SU-DHL-6 (cell line): ENCODE measurements at regions not wholly inside any gene's neighbourhood (a gene's known extent, or its start where the extent isn't known, plus 50 kb on each side); places are given as distances from the start of the nearest gene placed in this dataset.

Experiments
- H2AFZ ChIP-seq: fragments of 200-600 bp; sonication (generic); 2 replicates; pipeline ENCODE4 v1.6.1; 2014; ENCODE audit warnings: low read depth, mild to moderate bottlenecking, moderate library complexity, mixed read lengths, antibody characterized with exemption, low read length; ENCODE audit not compliant: severe bottlenecking
- H3F3A ChIP-seq: fragments of 200-600 bp; shearing (Covaris generic); 2 replicates; pipeline ENCODE4 v1.6.0; 2016; ENCODE audit warnings: antibody characterized with exemption, mild to moderate bottlenecking; ENCODE audit not compliant: insufficient read depth
- H3K27ac ChIP-seq: fragments of 200-600 bp; sonication (generic); 2 replicates; pipeline ENCODE4 v1.5.1; 2016; ENCODE audit warnings: low read depth, mild to moderate bottlenecking, low read length, moderate library complexity, mixed read lengths
- H3K27me3 ChIP-seq: fragments of 200-600 bp; sonication (generic), shearing (Covaris generic); 2 replicates; pipeline ENCODE4 v1.6.0; 2014; ENCODE audit warnings: mild to moderate bottlenecking, low read length
- H3K36me3 ChIP-seq: fragments of 200-600 bp; sonication (generic); 2 replicates; pipeline ENCODE4 v1.6.1; 2014; ENCODE audit warnings: mild to moderate bottlenecking, low read length, mixed read lengths
- H3K4me2 ChIP-seq: fragments of 300-600, 200-600 bp; shearing (Covaris generic), sonication (generic); 2 replicates; pipeline ENCODE4 v1.6.0; 2014; ENCODE audit warnings: low read length, low read depth, mild to moderate bottlenecking; ENCODE audit not compliant: poor library complexity, severe bottlenecking
- H3K4me3 ChIP-seq: fragments of 200-600 bp; sonication (generic); 2 replicates; pipeline ENCODE4 v1.5.1; 2014; ENCODE audit warnings: antibody characterized with exemption, low read length, mild to moderate bottlenecking, mixed read lengths; ENCODE audit not compliant: insufficient read depth, poor library complexity, severe bottlenecking
- H3K79me2 ChIP-seq: fragments of 200-600 bp; sonication (generic); 2 replicates; pipeline ENCODE4 v1.6.1; 2014; ENCODE audit warnings: mild to moderate bottlenecking, low read length, moderate library complexity; ENCODE audit not compliant: insufficient read depth
- H3K9ac ChIP-seq: fragments of 200-600 bp; sonication (generic); 2 replicates; pipeline ENCODE4 v1.7.0; 2014; ENCODE audit warnings: mild to moderate bottlenecking, low read length
- H3K9me2 ChIP-seq: fragments of 200-600 bp; sonication (generic); replicated peaks from 2 replicates; pipeline ENCODE4 v1.6.1; 2014; ENCODE audit warnings: low read length; ENCODE audit not compliant: insufficient read depth
- H3K9me3 ChIP-seq: fragments of 200-600 bp; sonication (generic); 2 replicates; pipeline ENCODE4 v1.6.1; 2014; ENCODE audit warnings: low read length, mixed read lengths; ENCODE audit not compliant: insufficient read depth
- H4K20me1 ChIP-seq: fragments of 200-600 bp; sonication (generic); 2 replicates; pipeline ENCODE4 v1.6.1; 2014; ENCODE audit warnings: low read depth, mild to moderate bottlenecking, antibody characterized with exemption, low read length, moderate library complexity, mixed read lengths
- CTCF ChIP-seq: fragments of 200-600 bp; sonication (generic); IDR thresholded peaks from one replicate; pipeline ENCODE4 v1.5.1; 2017; ENCODE audit warnings: antibody characterized with exemption, mild to moderate bottlenecking, low read length, moderate library complexity; ENCODE audit not compliant: insufficient read depth, poor library complexity, severe bottlenecking
- EZH2phosphoT487 ChIP-seq: fragments of 200-600 bp; sonication (generic), shearing (Covaris generic); conservative IDR thresholded peaks from 2 replicates; pipeline ENCODE4 v1.6.1; 2018; ENCODE audit warnings: mild to moderate bottlenecking, antibody characterized with exemption, low read length, moderate library complexity, mixed read lengths

GRCh38 chr11:87583931-87584330 is 546.2 kb downstream of the TMEM135 start:
- Histone ChIP-seq H3K79me2 (no peaks in the 10 kb centered on the region), H3K4me2 (no peak overlapping the region), H2AFZ (no peak overlapping the region), H3K9me2 (no peaks in the 10 kb centered on the region), H3F3A (no peaks in the 10 kb centered on the region), H3K4me3 (no peak overlapping the region), H3K27ac (no peak overlapping the region), H3K27me3 (no peaks in the 10 kb centered on the region), H3K9ac (no peak overlapping the region), H3K36me3 (no peaks in the 10 kb centered on the region), H4K20me1 (no peaks in the 10 kb centered on the region), H3K9me3 (no peaks in the 10 kb centered on the region)
- TF ChIP-seq EZH2phosphoT487 (no peak), CTCF (no peak)

DNA sequence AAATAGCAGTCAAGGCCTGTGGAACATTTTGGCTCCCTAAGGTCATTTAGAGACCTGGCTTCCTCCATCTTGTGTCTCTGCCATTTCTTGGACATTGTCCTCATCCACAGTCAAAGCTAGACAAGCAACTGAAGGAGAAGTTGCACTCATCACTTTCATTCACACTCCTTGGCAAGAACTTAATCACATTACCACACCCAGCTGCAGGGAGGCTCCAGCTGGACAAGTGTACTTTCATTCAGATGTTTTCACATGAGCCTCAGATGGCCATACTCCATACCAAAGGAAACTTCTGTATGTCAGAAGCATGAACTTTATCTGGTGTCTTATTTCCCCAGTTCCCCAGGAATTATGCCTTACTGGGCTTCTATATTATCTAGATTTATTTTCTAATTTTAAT is 537.4 kb downstream of the TMEM135 start:
- H3K4me2 ChIP-seq = no peak overlapping the region

GRCh38 chr11:87574193-87574592 is 536.5 kb downstream of the TMEM135 start:
- no peaks in the 10 kb centered on the region for H3K9me3 ChIP-seq
- H3K9ac ChIP-seq = no peak overlapping the region
- no peaks in the 10 kb centered on the region for H3K36me3 ChIP-seq
- no peak overlapping the region for H3K27ac ChIP-seq
- H3K79me2 ChIP-seq = no peaks in the 10 kb centered on the region
- no peak overlapping the region for H2AFZ ChIP-seq
- H3K27me3 ChIP-seq = no peaks in the 10 kb centered on the region
- no peak overlapping the region for H3K4me2 ChIP-seq
- H3K9me2 ChIP-seq = no peaks in the 10 kb centered on the region
- H3F3A ChIP-seq = no peaks in the 10 kb centered on the region
- H4K20me1 ChIP-seq = no peaks in the 10 kb centered on the region
- no peak overlapping the region for H3K4me3 ChIP-seq
- TF ChIP-seq EZH2phosphoT487 (no peak), CTCF (no peak)

More for the DNA sequence above, 537.4 kb downstream of the TMEM135 start:
- TF ChIP-seq CTCF = no peak
- Histone ChIP-seq H3K79me2 (no peaks in the 10 kb centered on the region), H3K27me3 (no peaks in the 10 kb centered on the region), H3K27ac (no peak overlapping the region), H3K9me2 (no peaks in the 10 kb centered on the region), H2AFZ (no peak overlapping the region), H3K9ac (no peak overlapping the region), H4K20me1 (no peaks in the 10 kb centered on the region), H3K36me3 (no peaks in the 10 kb centered on the region), H3F3A (no peaks in the 10 kb centered on the region), H3K9me3 (no peaks in the 10 kb centered on the region), H3K4me3 (no peak overlapping the region)

DNA sequence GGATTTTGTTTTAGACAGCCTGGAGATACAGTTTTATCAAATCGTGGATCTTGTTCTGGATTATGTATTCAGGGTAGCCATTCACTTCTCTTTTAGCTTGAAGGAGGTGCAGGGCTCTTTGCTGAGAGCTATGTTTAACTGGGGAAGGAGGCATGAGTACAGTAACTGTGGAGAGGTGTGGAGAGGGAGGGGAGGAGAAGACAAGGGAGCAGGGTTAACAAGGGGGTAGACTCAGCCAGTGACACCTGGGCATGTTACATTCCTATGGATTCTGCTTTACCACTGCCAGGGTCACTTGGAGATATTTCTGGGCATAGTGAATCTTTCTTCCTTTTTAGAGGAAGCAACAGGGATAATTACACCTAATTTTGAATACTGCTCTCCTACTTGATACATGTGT is 536.0 kb downstream of the TMEM135 start:
- Histone ChIP-seq H3K4me3 (no peak overlapping the region), H3K79me2 (no peaks in the 10 kb centered on the region), H3K4me2 (no peak overlapping the region), H3K36me3 (no peaks in the 10 kb centered on the region), H3K9me3 (no peaks in the 10 kb centered on the region), H3K27ac (no peak overlapping the region), H2AFZ (no peak overlapping the region), H3K9ac (no peak overlapping the region), H3K9me2 (no peaks in the 10 kb centered on the region), H3K27me3 (no peaks in the 10 kb centered on the region), H3F3A (no peaks in the 10 kb centered on the region), H4K20me1 (no peaks in the 10 kb centered on the region)
- TF ChIP-seq EZH2phosphoT487 (no peak), CTCF (no peak)
